NCI-H446 (cell line): ENCODE measurements at regions not wholly inside any gene's neighbourhood (a gene's known extent, or its start where the extent isn't known, plus 50 kb on each side); places are given as distances from the start of the nearest gene placed in this dataset.

ENCODE experiments used
- DNase-seq, 2 experiments: peaks; one replicate each; lab custom pipeline; 2025; lab: John Stamatoyannopoulos, UW

- DNase-seq = no peak
Measured at GRCh38 chr10:120702032-120702431, 149.1 kb upstream of the WDR11 start.

DNA sequence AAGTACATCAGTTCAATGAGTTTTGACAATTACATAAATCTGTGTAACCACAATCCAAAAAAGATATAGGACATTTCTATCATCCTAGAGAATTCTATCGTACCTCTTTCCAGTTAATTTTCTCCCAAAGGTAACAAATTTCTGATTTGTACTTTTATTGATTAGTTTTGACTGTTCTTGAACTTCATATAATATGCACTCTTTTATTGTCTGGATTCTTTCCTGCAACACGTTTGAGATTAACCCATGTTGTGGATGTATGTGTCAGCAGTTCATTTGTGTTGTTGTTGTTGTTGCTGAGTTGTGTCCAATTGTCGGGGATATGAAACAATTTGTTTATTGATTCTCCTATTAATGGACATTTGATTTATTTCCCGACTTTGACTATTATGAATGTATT, 145.9 kb upstream of the WDR11 start:
- no peak for DNase-seq

DNA sequence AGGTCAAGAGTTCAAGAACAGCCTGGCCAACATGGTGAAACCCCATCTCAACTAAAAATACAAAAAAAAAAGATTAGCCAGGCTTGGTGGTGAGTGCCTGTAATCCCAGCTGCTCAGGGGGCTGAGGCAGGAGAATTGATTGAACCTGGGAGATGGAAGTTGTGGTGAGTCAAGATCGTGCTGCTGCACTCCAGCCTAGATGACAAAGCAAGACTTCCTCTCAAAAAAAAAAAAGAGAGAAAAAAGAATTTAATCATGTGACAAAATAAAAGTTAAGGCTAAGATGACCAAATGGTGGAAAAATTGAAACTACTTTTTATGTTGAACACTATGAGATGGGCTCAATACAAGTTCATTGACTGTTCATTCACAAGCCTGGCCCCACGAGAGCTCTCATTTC, 141.1 kb upstream of the WDR11 start:
- no peak for DNase-seq

- DNase-seq = no peak
Measured at GRCh38 chr10:120711860-120712259, 139.3 kb upstream of the WDR11 start.

DNA sequence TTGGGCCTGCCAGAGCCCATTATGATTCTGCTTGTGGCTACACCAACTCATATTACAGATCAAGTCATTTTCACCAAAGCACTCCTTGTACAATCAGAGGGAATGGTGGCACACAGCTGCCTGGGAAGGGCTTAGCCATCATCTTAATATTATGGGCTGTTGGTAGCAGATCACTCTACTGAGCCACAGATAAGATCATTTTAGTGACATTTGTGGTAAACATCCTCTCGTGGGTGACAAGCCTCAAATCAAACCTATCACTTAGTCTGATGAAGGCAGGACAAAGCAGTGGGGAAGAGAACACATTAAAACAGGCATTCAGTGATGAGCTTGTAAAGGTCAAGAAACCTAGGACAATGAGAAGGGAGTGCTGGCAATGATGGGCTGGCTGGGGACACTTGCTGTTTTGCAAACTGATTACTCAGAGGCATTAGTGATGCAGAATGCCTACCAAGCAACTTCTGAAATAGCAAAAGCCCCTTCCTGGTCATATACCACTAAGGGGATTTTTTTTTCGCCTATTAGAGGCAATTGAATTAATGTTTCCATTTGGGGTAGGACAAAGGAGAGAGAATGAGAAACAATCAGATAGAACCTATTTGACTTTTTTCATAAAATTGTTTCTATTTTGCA, 137.5 kb upstream of the WDR11 start:
- no peak for DNase-seq

GRCh38 chr10:120715171-120715570, 136.0 kb upstream of the WDR11 start:
- no peak for DNase-seq

DNA sequence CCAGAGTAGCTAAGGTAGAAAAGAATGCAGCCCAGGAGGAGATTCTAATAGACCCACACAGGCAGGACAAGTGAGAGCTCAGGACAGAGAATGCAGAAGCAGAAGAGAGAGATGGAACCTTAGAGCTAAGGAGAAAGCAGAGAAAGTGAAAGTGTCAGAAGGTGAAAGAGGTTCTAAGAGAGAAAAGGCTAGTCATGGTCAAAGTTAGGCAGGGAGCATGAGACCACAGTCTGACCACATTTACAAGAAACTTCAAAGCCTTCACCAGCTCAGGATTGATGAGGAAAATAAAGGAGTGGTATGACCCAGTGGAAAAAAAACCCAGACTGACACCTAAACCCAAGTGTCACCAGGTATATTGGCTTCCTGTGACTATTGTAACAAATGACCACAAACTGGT, 131.8 kb upstream of the WDR11 start:
- no peak for DNase-seq

DNA sequence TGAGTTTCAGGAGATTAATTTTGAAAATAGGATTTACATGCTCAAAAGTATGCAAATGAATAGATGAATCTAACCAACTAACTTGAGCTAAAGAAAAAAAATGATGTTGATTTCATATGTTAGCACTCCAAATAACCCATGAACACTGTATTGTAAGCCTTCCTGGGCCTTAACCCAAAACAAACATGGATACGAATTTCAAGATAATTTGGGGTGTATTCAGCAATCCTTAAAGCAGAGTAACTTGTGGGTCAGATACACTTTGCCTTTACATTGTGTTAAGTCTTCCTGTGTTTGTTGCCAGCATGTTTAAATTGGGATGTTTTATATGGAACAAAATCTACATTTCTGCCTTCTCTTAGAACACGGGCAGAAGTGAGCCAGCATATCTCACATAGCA, 124.2 kb upstream of the WDR11 start:
- no peak for DNase-seq

DNA sequence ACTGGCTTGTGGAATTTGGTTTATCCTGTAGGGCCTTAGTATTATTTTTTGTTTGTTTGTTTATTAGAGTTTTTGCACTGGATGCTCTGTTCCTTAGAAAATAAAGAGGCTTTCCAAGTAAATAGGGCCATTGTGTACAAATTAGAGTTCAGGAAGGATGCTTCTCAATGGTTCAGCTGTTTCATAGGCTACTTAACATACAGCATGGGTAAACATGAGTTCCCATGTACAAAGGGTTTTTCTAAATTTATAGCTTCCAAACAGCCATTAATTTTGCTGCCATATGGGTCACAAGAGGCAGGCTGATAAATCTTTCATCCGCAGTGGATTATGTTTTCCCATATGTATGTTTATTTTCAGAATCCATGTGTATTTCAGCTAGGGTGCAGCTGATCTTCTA, 121.6 kb upstream of the WDR11 start:
- peak; percentile 54 to 61 for DNase-seq

DNA sequence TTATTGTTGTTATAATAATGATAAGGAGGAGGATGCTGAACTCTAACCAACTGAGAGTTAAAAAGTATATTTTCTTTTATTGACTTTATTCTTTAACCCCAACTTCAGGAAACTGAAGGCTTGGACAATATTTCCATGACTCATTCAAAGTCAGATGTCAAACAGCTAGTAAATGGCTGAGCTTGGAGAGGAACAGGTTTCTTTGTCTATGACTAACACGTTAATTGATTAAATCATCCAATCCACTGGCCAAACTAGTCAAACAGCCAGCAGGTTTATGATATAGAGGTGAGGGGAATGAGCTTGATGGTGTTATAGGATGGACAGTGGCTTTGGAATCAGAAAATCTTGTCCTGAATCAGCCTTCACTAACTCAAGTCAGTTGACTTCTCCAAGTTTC, 119.1 kb upstream of the WDR11 start:
- peak in 1 of 2 experiments; percentile 11 for DNase-seq

- DNase-seq = peak; percentile 3 to 53
Measured at GRCh38 chr10:120732643-120733313, 118.4 kb upstream of the WDR11 start.

GRCh38 chr10:120734483-120735078, 116.6 kb upstream of the WDR11 start:
- DNase-seq = no peak

- no peak for DNase-seq
Measured at GRCh38 chr10:120735315-120735714, 115.8 kb upstream of the WDR11 start.

DNA sequence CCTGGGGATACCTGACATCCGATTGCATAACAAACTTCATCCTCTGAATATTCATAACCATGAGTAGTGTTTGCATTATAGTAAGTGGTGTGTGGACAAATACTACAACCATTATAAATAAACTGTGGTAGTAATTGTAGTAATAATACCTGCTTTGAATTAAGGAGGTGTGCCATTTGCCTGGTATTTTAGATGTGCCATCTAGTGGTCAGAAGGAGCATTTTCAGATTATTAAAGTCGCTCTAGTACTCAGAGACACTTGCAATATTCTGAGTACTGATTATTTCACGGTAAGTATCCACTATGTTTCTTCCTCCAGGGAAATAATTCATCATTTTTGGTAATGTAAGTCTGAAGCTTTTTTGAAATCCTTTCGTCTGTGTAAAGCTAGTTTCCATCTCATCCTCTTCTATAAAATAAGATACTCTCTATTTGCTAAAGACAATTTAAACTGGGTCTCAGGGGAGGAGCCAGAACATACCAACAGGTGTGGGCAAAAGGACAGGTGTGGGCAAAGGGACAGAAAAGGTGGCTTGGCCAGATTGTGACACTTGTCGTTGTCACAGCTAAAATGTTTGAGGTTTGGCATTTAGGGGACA, 115.3 kb upstream of the WDR11 start:
- DNase-seq = peak in 1 of 2 experiments; percentile 5

- no peak for DNase-seq
Measured at GRCh38 chr10:120736377-120736776, 114.8 kb upstream of the WDR11 start.

GRCh38 chr10:120738658-120739057, 112.5 kb upstream of the WDR11 start:
- no peak for DNase-seq

DNA sequence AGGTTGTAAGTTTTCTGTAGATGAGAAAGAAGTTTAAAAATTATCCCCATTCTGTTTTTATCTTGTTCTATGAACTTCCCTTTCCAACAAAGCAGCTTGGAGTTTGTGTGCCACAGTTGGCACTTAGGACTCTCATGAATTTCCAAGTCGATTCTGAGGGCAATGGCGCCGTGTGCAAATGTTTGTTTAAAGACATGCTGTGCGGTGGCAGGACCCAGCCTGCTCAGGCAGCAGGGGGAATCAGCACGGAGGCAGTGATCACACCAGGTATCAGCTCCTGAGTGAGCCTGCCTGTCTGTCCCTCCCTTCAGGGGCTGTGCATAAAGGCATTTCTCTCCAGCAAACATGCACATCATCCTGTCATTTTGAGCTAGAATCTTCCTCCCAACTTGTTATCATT, 109.8 kb upstream of the WDR11 start:
- DNase-seq = peak in 1 of 2 experiments; percentile 16

- no peak for DNase-seq
Measured at GRCh38 chr10:120742373-120742772, 108.8 kb upstream of the WDR11 start.

GRCh38 chr10:120744040-120744439, 107.1 kb upstream of the WDR11 start:
- DNase-seq = no peak

DNA sequence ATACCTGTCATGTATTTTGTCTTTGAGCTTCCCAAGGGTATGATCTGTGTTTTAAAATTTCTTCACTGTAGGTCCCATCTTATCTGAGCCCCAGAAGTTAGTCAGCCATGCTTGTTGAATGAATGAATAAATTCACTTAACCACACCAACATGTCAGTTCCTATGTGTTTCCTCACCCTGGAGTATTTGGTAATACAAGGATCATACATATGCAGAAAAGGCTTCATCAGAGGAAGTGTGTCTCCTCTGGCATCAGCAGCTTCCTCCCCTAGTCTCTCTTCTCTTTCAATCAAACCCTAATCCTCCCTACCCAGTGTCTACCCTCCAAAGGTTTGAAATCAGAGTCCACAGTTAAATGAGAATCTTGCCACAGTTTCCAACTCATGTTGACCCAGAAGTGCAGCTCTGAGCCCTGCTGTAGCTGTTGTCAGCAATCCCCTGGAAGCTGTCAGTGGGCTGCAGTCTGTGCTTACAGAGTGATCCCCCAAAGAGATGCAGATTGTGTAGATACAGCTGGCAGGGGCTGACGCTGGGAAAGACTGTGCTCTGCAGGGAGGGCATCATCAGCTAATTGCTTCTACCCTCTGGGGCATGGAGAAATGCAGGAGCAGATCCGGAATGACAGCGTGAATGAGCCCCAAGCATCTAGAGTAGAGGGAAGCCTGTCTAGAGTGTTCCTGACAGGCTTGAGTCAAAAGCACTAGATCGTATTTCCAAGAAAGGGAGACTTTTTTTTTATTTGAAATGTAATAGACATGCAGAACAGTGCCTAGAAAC, 105.0 kb upstream of the WDR11 start:
- DNase-seq = no peak

DNA sequence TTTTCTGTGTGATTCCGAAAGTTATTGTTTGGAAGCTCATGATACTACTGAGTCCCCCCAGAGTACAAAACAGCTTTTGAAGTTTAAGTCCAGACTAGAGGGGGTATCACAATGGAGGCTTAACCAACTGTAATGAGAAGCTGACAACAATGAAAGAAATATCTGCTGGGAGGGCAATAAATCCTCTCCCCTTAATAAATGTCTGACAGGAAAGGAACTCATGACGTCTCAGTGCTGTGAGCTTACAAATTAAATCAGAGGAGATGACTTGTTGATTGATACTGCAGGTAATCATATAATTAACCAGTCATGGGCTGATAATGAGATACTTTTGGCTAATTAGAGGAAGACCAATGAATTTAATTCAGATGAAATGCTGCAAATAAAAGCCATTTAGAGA, 102.6 kb upstream of the WDR11 start:
- DNase-seq = no peak

- no peak for DNase-seq
Measured at GRCh38 chr10:120749072-120749471, 102.1 kb upstream of the WDR11 start.
